ENCODE measurements at regions not wholly inside any gene's neighbourhood (a gene's known extent, or its start where the extent isn't known, plus 50 kb on each side); places are given as distances from the start of the nearest gene placed in this dataset.

DNA sequence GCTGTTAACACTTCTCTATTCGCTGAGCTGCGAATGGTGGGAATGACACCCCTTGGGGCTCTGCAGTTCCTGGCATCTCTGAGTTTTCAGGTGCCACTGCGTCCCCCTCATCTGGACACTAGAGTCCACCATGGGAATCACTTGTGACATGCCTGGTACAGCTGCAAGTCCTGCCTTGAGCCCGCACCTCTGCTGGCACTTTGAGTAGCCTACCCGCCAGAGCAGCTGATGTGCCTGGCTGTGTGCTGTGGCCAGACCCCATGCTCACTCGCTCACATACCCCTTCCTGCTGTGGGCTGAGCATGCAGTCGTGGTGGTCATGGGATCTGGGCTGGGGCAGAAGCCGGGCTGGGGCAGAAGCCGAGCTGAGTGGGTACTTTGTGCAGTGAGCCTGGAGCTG is 117.6 kb downstream of the RND3 start:
- TF ChIP-seq, protein P1, sequence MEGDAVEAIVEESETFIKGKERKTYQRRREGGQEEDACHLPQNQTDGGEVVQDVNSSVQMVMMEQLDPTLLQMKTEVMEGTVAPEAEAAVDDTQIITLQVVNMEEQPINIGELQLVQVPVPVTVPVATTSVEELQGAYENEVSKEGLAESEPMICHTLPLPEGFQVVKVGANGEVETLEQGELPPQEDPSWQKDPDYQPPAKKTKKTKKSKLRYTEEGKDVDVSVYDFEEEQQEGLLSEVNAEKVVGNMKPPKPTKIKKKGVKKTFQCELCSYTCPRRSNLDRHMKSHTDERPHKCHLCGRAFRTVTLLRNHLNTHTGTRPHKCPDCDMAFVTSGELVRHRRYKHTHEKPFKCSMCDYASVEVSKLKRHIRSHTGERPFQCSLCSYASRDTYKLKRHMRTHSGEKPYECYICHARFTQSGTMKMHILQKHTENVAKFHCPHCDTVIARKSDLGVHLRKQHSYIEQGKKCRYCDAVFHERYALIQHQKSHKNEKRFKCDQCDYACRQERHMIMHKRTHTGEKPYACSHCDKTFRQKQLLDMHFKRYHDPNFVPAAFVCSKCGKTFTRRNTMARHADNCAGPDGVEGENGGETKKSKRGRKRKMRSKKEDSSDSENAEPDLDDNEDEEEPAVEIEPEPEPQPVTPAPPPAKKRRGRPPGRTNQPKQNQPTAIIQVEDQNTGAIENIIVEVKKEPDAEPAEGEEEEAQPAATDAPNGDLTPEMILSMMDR (conservative IDR thresholded peaks at IDR 0.05; ENCODE audit: low read depth, low read length), result no peak
- no peak for TF ChIP-seq EZH2phosphoT487 (IDR thresholded peaks at IDR 0.05; ENCODE audit: borderline replicate concordance, low read length)
- no peak for TF ChIP-seq EZH2 (IDR thresholded peaks at IDR 0.05; ENCODE audit: low read length, unreplicated experiment)

Measured in PC-3 (cell line).